ENCODE measurements at regions not wholly inside any gene's neighbourhood (a gene's known extent, or its start where the extent isn't known, plus 50 kb on each side); places are given as distances from the start of the nearest gene placed in this dataset.
"Not testable (repeated sequence)": the region's sequence is repeated elsewhere in the genome, so short reads cannot be mapped to it uniquely, and the experiment has no call there.

DNA sequence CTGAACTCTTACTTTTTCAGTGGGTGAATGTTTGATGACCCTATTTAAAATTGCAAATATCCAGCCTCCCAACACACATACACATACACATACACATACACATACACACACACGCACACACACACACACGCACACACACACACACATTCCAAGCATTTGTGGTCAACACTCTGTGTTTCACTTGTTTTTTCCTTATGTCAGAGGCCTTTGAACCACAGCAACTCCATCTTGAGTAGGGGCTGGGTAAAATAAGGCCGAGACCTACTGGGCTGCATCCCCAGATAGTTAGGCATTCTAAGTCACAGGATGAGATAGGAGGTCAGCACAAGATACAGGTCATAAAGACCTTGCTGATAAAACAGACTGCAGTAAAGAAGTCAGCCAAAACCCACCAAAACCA lies 56.6 kb upstream of the BDP1 start:
- H3K14ac ChIP-seq (ENCODE audit: low read length in 2 of 2): not testable (repeated sequence)
- WGBS: 69% methylated on average over 2 of the region's 3 CpGs

DNA sequence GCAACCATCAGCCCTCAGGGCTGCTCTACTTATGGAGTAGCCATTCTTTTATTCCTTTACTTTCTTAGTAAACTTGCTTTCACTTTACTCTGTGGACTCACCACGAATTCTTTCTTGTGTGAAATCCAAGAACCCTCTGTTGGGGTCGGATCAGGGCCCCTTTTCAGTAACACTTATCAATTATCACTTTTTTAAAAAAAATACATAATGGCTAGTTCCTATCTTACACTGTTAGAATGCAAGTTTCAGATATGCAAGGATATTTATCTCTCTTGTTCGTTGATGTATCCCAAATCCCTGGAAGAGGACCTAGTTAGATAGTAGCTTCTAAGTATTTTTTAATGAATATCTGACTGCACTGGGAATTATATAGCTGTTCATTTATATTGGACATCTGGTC lies 56.0 kb upstream of the BDP1 start:
- not testable (repeated sequence) for H3K14ac ChIP-seq (ENCODE audit: low read length in 2 of 2); H3K4me1 ChIP-seq (ENCODE audit: control insufficient read depth, insufficient read depth, low read depth, low read length); H2AFZ ChIP-seq (ENCODE audit: low read depth, low read length); H2BK12ac ChIP-seq (ENCODE audit: low read length in 2 of 2); H3K36me3 ChIP-seq (ENCODE audit: control insufficient read depth in 1 of 2, insufficient read depth in 2 of 2, low read depth in 1 of 2, low read length in 2 of 2); H3K9me3 ChIP-seq (ENCODE audit: control insufficient read depth, low read length); H3K79me1 ChIP-seq (replicated peaks; ENCODE audit: low read length, poor library complexity, severe bottlenecking); H3K4me3 ChIP-seq (ENCODE audit: insufficient read depth in 1 of 2, low read depth in 1 of 2, low read length in 2 of 2); H4K91ac ChIP-seq (ENCODE audit: low read length); H3K4me2 ChIP-seq (ENCODE audit: low read length, poor library complexity, severe bottlenecking); H3K27ac ChIP-seq (ENCODE audit: low read length, poor library complexity, severe bottlenecking); DNase-seq; H3K18ac ChIP-seq (ENCODE audit: low read depth in 1 of 2, low read length in 2 of 2); H2BK5ac ChIP-seq (ENCODE audit: low read depth, low read length, poor library complexity, severe bottlenecking); H3K9ac ChIP-seq (ENCODE audit: low read length); H2BK120ac ChIP-seq (ENCODE audit: low read depth, low read length); H4K8ac ChIP-seq (ENCODE audit: low read length); H2BK15ac ChIP-seq (ENCODE audit: low read depth, poor library complexity, severe bottlenecking); H3K4ac ChIP-seq (ENCODE audit: low read depth in 1 of 2, low read length in 2 of 2); H2AK5ac ChIP-seq (ENCODE audit: low read length, severe bottlenecking); H3K27me3 ChIP-seq (ENCODE audit: control insufficient read depth in 1 of 2, insufficient read depth in 1 of 2, low read length in 2 of 2); H3K23ac ChIP-seq (ENCODE audit: low read length in 2 of 2)
- 57% methylated on average over 1 of the region's 3 CpGs for WGBS

More for the DNA sequence above, 56.6 kb upstream of the BDP1 start:
- not testable (repeated sequence) for DNase-seq; H3K79me1 ChIP-seq (replicated peaks; ENCODE audit: low read length, poor library complexity, severe bottlenecking); H3K9ac ChIP-seq (ENCODE audit: low read length); H3K4me2 ChIP-seq (ENCODE audit: low read length, poor library complexity, severe bottlenecking); H3K4ac ChIP-seq (ENCODE audit: low read depth in 1 of 2, low read length in 2 of 2); H3K4me1 ChIP-seq (ENCODE audit: control insufficient read depth, insufficient read depth, low read depth, low read length); H3K9me3 ChIP-seq (ENCODE audit: control insufficient read depth, low read length); H4K8ac ChIP-seq (ENCODE audit: low read length); H2BK120ac ChIP-seq (ENCODE audit: low read depth, low read length); H2AFZ ChIP-seq (ENCODE audit: low read depth, low read length); H3K27ac ChIP-seq (ENCODE audit: low read length, poor library complexity, severe bottlenecking); H3K27me3 ChIP-seq (ENCODE audit: control insufficient read depth in 1 of 2, insufficient read depth in 1 of 2, low read length in 2 of 2); H4K91ac ChIP-seq (ENCODE audit: low read length); H2AK5ac ChIP-seq (ENCODE audit: low read length, severe bottlenecking); H3K4me3 ChIP-seq (ENCODE audit: insufficient read depth in 1 of 2, low read depth in 1 of 2, low read length in 2 of 2); H3K36me3 ChIP-seq (ENCODE audit: control insufficient read depth in 1 of 2, insufficient read depth in 2 of 2, low read depth in 1 of 2, low read length in 2 of 2); H2BK12ac ChIP-seq (ENCODE audit: low read length in 2 of 2); H3K23ac ChIP-seq (ENCODE audit: low read length in 2 of 2); H3K18ac ChIP-seq (ENCODE audit: low read depth in 1 of 2, low read length in 2 of 2); H2BK5ac ChIP-seq (ENCODE audit: low read depth, low read length, poor library complexity, severe bottlenecking); H2BK15ac ChIP-seq (ENCODE audit: low read depth, poor library complexity, severe bottlenecking)

- H2BK15ac ChIP-seq (ENCODE audit: low read depth, poor library complexity, severe bottlenecking); H2AK5ac ChIP-seq (ENCODE audit: low read length, severe bottlenecking); H3K36me3 ChIP-seq (ENCODE audit: control insufficient read depth in 1 of 2, insufficient read depth in 2 of 2, low read depth in 1 of 2, low read length in 2 of 2); H3K23ac ChIP-seq (ENCODE audit: low read length in 2 of 2); H3K9me3 ChIP-seq (ENCODE audit: control insufficient read depth, low read length); H4K91ac ChIP-seq (ENCODE audit: low read length); H2AFZ ChIP-seq (ENCODE audit: low read depth, low read length); H3K9ac ChIP-seq (ENCODE audit: low read length); H3K27ac ChIP-seq (ENCODE audit: low read length, poor library complexity, severe bottlenecking); H2BK12ac ChIP-seq (ENCODE audit: low read length in 2 of 2); H3K79me1 ChIP-seq (replicated peaks; ENCODE audit: low read length, poor library complexity, severe bottlenecking); H2BK5ac ChIP-seq (ENCODE audit: low read depth, low read length, poor library complexity, severe bottlenecking); H3K4ac ChIP-seq (ENCODE audit: low read depth in 1 of 2, low read length in 2 of 2); H3K4me1 ChIP-seq (ENCODE audit: control insufficient read depth, insufficient read depth, low read depth, low read length); H3K4me2 ChIP-seq (ENCODE audit: low read length, poor library complexity, severe bottlenecking); H3K14ac ChIP-seq (ENCODE audit: low read length in 2 of 2); H4K8ac ChIP-seq (ENCODE audit: low read length); H3K18ac ChIP-seq (ENCODE audit: low read depth in 1 of 2, low read length in 2 of 2); H2BK120ac ChIP-seq (ENCODE audit: low read depth, low read length); DNase-seq; H3K4me3 ChIP-seq (ENCODE audit: insufficient read depth in 1 of 2, low read depth in 1 of 2, low read length in 2 of 2); H3K27me3 ChIP-seq (ENCODE audit: control insufficient read depth in 1 of 2, insufficient read depth in 1 of 2, low read length in 2 of 2): not testable (repeated sequence)
- 80% methylated on average over 3 of the region's 4 CpGs for WGBS
These were observed 54.8 kb upstream of the BDP1 start for GRCh38 chr5:71400626-71401025.

DNA sequence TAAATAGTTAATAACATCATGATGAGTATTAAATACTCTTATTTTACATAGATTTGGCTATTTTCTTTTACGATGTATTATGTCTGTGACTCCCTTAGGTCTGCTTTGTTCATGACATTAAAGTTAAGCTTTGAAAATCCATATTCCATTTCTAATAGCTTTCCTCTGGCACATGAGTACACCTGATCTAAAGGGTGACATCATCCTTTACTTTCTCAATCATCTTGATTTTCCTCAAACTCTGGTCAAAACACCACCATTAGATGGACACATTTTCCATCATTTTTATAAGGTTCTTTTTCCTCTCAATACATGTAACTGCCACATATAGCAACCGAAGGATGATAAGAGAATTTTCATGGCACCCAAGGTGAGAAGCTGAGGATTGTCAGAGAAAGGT lies 54.3 kb upstream of the BDP1 start:
- not testable (repeated sequence) for H2BK120ac ChIP-seq (ENCODE audit: low read depth, low read length); DNase-seq; H3K4ac ChIP-seq (ENCODE audit: low read depth in 1 of 2, low read length in 2 of 2); H3K23ac ChIP-seq (ENCODE audit: low read length in 2 of 2); H2AK5ac ChIP-seq (ENCODE audit: low read length, severe bottlenecking); H3K4me3 ChIP-seq (ENCODE audit: insufficient read depth in 1 of 2, low read depth in 1 of 2, low read length in 2 of 2); H2AFZ ChIP-seq (ENCODE audit: low read depth, low read length); H3K4me1 ChIP-seq (ENCODE audit: control insufficient read depth, insufficient read depth, low read depth, low read length); H3K36me3 ChIP-seq (ENCODE audit: control insufficient read depth in 1 of 2, insufficient read depth in 2 of 2, low read depth in 1 of 2, low read length in 2 of 2); H2BK15ac ChIP-seq (ENCODE audit: low read depth, poor library complexity, severe bottlenecking); H3K79me1 ChIP-seq (replicated peaks; ENCODE audit: low read length, poor library complexity, severe bottlenecking); H3K27ac ChIP-seq (ENCODE audit: low read length, poor library complexity, severe bottlenecking); H2BK5ac ChIP-seq (ENCODE audit: low read depth, low read length, poor library complexity, severe bottlenecking); H3K18ac ChIP-seq (ENCODE audit: low read depth in 1 of 2, low read length in 2 of 2); H3K14ac ChIP-seq (ENCODE audit: low read length in 2 of 2); H4K91ac ChIP-seq (ENCODE audit: low read length); H2BK12ac ChIP-seq (ENCODE audit: low read length in 2 of 2); H3K9me3 ChIP-seq (ENCODE audit: control insufficient read depth, low read length); H3K9ac ChIP-seq (ENCODE audit: low read length); H3K27me3 ChIP-seq (ENCODE audit: control insufficient read depth in 1 of 2, insufficient read depth in 1 of 2, low read length in 2 of 2); H4K8ac ChIP-seq (ENCODE audit: low read length); H3K4me2 ChIP-seq (ENCODE audit: low read length, poor library complexity, severe bottlenecking)
- WGBS: 100% methylated on average over 1 of the region's 2 CpGs
